HG02973 (cell line): ENCODE measurements at regions not wholly inside any gene's neighbourhood (a gene's known extent, or its start where the extent isn't known, plus 50 kb on each side); places are given as distances from the start of the nearest gene placed in this dataset.

Experiments used
- ATAC-seq: cut with Tn5 transposase; IDR thresholded peaks from one replicate; pipeline ENCODE4 v1.9.1; 2021; ENCODE audit warnings: moderate library complexity; ENCODE audit not compliant: unreplicated experiment

DNA sequence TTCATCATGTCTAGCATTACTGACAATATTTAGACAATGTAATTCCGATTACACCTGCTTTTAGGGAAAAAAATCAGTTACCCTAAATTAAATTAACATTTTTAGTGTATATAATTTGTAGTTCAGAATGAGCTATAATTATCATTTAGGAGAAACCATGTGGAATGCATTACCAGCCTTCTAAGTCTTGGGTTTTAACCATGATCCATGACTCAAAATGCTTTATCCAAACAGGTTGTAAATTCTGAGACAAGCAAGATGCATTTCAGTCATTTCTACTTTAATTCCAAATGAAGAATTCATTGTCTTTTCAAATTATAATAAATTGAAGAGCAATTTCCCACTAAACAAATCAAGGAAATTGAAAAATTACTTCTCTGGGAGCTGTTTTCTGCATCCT, 243.7 kb upstream of the LRIG1 start:
- ATAC-seq: no peak

- no peak for ATAC-seq
These were observed 244.2 kb upstream of the LRIG1 start for GRCh38 chr3:66744986-66745385.

- ATAC-seq: no peak
These were observed 246.4 kb upstream of the LRIG1 start for GRCh38 chr3:66747261-66747660.

DNA sequence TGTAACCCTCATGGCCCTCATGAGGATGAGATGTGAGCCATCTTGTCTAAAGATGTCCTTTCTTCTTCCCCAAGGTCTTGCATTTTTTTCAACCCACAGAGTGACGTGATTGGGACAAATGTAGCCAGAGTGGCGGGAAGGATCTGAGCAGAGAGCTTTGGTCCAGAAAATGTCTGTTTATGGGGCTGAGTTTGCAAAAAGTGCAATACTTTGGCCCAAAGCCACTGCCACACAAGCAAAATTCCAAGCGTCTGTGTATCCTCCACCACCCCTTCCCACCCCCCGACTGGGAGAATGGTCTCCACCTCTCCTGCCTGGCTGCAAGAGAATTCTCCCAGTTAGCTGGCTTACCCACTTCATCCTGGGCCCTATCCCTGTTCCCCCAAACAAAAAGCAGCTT, 246.9 kb upstream of the LRIG1 start:
- ATAC-seq: no peak

GRCh38 chr3:66748175-66748876, 247.5 kb upstream of the LRIG1 start:
- ATAC-seq: no peak

- ATAC-seq: no peak
These were observed 246.3 kb upstream of the KBTBD8 start for GRCh38 chr3:66751842-66752241.

- ATAC-seq: no peak
These were observed 244.4 kb upstream of the KBTBD8 start for GRCh38 chr3:66753670-66754069.

GRCh38 chr3:66754613-66755012, 243.5 kb upstream of the KBTBD8 start:
- ATAC-seq: no peak

GRCh38 chr3:66755924-66756323, 242.2 kb upstream of the KBTBD8 start:
- no peak for ATAC-seq

GRCh38 chr3:66756468-66757036, 241.6 kb upstream of the KBTBD8 start:
- no peak for ATAC-seq

GRCh38 chr3:66761093-66761780, 236.9 kb upstream of the KBTBD8 start:
- ATAC-seq: no peak

GRCh38 chr3:66762916-66763693, 235.0 kb upstream of the KBTBD8 start:
- no peak for ATAC-seq

GRCh38 chr3:66778107-66778506, 220.0 kb upstream of the KBTBD8 start:
- ATAC-seq: no peak

DNA sequence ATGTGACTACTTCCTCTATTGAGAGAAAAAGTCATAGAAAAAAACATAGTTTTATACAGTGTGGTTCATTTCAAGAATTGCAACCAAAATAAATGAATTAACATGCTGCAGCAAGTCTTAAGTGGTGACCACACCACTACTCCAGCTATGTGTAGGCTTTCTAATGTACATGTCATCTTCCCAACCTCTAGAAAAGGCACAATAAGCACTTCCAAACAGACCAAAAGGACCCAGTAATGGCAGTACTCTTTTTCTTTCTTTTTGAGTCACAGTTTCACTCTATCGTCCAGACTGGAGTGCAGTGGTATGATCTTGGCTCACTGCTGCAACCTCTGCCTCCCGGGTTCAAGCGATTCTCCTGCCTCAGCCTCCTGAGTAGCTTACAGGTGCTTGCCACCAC, 219.3 kb upstream of the KBTBD8 start:
- ATAC-seq: no peak

GRCh38 chr3:66785191-66785909, 212.8 kb upstream of the KBTBD8 start:
- no peak for ATAC-seq

GRCh38 chr3:66789580-66790237, 208.4 kb upstream of the KBTBD8 start:
- ATAC-seq: no peak

GRCh38 chr3:66792086-66792485, 206.0 kb upstream of the KBTBD8 start:
- ATAC-seq: no peak

- ATAC-seq: no peak
These were observed 202.7 kb upstream of the KBTBD8 start for GRCh38 chr3:66795365-66795764.

GRCh38 chr3:66796343-66796742, 201.8 kb upstream of the KBTBD8 start:
- no peak for ATAC-seq

DNA sequence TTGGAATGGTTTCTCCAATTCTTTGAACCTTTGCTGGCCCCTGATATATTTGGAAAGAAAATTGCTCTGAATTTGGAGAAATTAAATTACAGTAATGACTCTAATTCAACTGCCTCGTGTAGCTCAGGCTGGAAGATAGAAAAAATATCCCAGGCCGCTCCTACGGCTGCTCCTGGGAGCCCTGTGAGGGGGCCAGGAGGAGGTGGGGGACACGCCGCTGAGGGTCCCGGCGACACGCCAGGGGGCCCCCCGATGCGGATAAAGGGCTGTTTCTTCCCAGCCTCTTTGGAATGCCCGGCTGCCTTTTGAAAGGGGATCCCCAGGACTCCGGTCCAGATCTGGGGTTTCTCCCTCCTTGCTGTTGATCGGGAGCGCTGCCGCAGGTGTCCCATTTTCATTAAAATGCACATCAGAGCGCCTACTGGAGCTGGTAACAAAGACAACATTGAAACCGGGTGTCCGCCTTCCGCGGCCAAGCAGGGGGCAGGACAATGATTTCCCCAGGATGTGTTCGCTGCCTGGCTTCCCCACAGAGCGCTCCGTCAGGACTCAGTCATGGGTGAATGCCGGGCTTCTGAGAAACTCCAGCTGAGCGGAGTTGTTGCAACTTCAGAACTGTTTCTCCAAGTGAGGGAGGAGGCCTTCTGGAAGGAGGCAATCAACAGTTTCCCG, 200.1 kb upstream of the KBTBD8 start:
- ATAC-seq: no peak
